ENCODE measurements at regions not wholly inside any gene's neighbourhood (a gene's known extent, or its start where the extent isn't known, plus 50 kb on each side); places are given as distances from the start of the nearest gene placed in this dataset.

- no peak for DNase-seq
Observed at GRCh38 chr1:38244218-38244845, 197.7 kb upstream of the POU3F1 start.

- no peak for DNase-seq
Observed at GRCh38 chr1:38243106-38243505, 196.5 kb upstream of the POU3F1 start.

GRCh38 chr1:38242506-38242905 is 195.9 kb upstream of the POU3F1 start:
- no peak for DNase-seq

GRCh38 chr1:38241594-38242334 is 195.2 kb upstream of the POU3F1 start:
- DNase-seq: peak; percentile 39

GRCh38 chr1:38240618-38241017 is 194.0 kb upstream of the POU3F1 start:
- DNase-seq: no peak

- DNase-seq: no peak
Observed at GRCh38 chr1:38239258-38239835, 192.8 kb upstream of the POU3F1 start.

- DNase-seq: no peak
Observed at GRCh38 chr1:38238294-38238693, 191.7 kb upstream of the POU3F1 start.

- peak; percentile 72 for DNase-seq
Observed at GRCh38 chr1:38235705-38236104, 189.1 kb upstream of the POU3F1 start.

GRCh38 chr1:38231941-38232340 is 185.3 kb upstream of the POU3F1 start:
- no peak for DNase-seq

GRCh38 chr1:38228718-38229117 is 182.1 kb upstream of the POU3F1 start:
- no peak for DNase-seq

- DNase-seq: no peak
Observed at GRCh38 chr1:38225745-38226144, 179.2 kb upstream of the POU3F1 start.

GRCh38 chr1:38223391-38223790 is 176.8 kb upstream of the POU3F1 start:
- DNase-seq: no peak

GRCh38 chr1:38222891-38223290 is 176.3 kb upstream of the POU3F1 start:
- DNase-seq: no peak

GRCh38 chr1:38221006-38221649 is 174.5 kb upstream of the POU3F1 start:
- DNase-seq: peak; percentile 43

- no peak for DNase-seq
Observed at GRCh38 chr1:38217316-38217715, 170.7 kb upstream of the POU3F1 start.

- no peak for DNase-seq
Observed at GRCh38 chr1:38213646-38214434, 167.2 kb upstream of the POU3F1 start.

- no peak for DNase-seq
Observed at GRCh38 chr1:38210895-38211177, 164.2 kb upstream of the POU3F1 start.

GRCh38 chr1:38210021-38210894 is 163.7 kb upstream of the POU3F1 start:
- no peak for DNase-seq

- no peak for DNase-seq
Observed at GRCh38 chr1:38208716-38209632, 162.4 kb upstream of the POU3F1 start.

- no peak for DNase-seq
Observed at GRCh38 chr1:38207906-38208305, 161.3 kb upstream of the POU3F1 start.

GRCh38 chr1:38207275-38207674 is 160.7 kb upstream of the POU3F1 start:
- DNase-seq: no peak

Measured in NCI-H226 (cell line).